HL-60 (cell line): ENCODE measurements at regions not wholly inside any gene's neighbourhood (a gene's known extent, or its start where the extent isn't known, plus 50 kb on each side); places are given as distances from the start of the nearest gene placed in this dataset.

Experiments
- CTCF ChIP-seq: IDR thresholded peaks from one replicate; pipeline ENCODE4 v1.5.1; 2011; ENCODE audit warnings: low read length, control low read depth, inconsistent platforms; ENCODE audit not compliant: insufficient read depth
- POLR2AphosphoS5 ChIP-seq: IDR thresholded peaks from 2 replicates; pipeline ENCODE4 v1.6.1; 2012; ENCODE audit warnings: low read depth
- TF ChIP-seq, protein P1 (sequence below): IDR thresholded peaks from 2 replicates; pipeline ENCODE4 v1.6.1; 2012; ENCODE audit warnings: low read depth; ENCODE audit not compliant: insufficient replicate concordance

DNA sequence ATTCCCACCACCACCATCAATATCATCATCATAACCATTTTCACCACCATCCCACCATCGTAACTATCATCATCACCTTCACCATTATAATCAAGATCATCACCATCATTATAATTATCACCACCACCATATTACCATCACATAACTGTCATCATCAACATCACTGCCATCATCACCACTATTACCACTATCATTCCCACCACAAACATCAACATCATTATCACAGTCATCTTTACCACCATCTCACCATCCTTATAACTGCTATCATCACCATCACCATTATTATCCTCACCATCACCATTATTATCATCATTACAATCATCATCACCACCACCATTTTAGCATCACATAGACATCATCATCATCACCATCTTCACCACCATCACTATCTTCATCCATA lies 167.1 kb upstream of the ZMIZ1 start:
- TF ChIP-seq CTCF, result no peak
- TF ChIP-seq POLR2AphosphoS5, result no peak
- TF ChIP-seq, protein P1, sequence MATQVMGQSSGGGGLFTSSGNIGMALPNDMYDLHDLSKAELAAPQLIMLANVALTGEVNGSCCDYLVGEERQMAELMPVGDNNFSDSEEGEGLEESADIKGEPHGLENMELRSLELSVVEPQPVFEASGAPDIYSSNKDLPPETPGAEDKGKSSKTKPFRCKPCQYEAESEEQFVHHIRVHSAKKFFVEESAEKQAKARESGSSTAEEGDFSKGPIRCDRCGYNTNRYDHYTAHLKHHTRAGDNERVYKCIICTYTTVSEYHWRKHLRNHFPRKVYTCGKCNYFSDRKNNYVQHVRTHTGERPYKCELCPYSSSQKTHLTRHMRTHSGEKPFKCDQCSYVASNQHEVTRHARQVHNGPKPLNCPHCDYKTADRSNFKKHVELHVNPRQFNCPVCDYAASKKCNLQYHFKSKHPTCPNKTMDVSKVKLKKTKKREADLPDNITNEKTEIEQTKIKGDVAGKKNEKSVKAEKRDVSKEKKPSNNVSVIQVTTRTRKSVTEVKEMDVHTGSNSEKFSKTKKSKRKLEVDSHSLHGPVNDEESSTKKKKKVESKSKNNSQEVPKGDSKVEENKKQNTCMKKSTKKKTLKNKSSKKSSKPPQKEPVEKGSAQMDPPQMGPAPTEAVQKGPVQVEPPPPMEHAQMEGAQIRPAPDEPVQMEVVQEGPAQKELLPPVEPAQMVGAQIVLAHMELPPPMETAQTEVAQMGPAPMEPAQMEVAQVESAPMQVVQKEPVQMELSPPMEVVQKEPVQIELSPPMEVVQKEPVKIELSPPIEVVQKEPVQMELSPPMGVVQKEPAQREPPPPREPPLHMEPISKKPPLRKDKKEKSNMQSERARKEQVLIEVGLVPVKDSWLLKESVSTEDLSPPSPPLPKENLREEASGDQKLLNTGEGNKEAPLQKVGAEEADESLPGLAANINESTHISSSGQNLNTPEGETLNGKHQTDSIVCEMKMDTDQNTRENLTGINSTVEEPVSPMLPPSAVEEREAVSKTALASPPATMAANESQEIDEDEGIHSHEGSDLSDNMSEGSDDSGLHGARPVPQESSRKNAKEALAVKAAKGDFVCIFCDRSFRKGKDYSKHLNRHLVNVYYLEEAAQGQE, result no peak
